ENCODE measurements at regions not wholly inside any gene's neighbourhood (a gene's known extent, or its start where the extent isn't known, plus 50 kb on each side); places are given as distances from the start of the nearest gene placed in this dataset.
"Not testable (repeated sequence)": the region's sequence is repeated elsewhere in the genome, so short reads cannot be mapped to it uniquely, and the experiment has no call there.

GRCh38 chr6:145098127-145098526, 637.2 kb downstream of the EPM2A start:
- not testable (repeated sequence) for DNase-seq (ENCODE audit: extremely low read depth in 1 of 11, low read depth in 9 of 11, low spot score in 4 of 11)

GRCh38 chr6:145099713-145100112, 635.6 kb downstream of the EPM2A start:
- no peak for DNase-seq (ENCODE audit: extremely low read depth in 1 of 11, low read depth in 9 of 11, low spot score in 4 of 11)

GRCh38 chr6:145110109-145110508, 625.2 kb downstream of the EPM2A start:
- no peak for DNase-seq (ENCODE audit: extremely low read depth in 1 of 11, low read depth in 9 of 11, low spot score in 4 of 11)

GRCh38 chr6:145111407-145111806, 623.9 kb downstream of the EPM2A start:
- not testable (repeated sequence) for DNase-seq (ENCODE audit: extremely low read depth in 1 of 11, low read depth in 9 of 11, low spot score in 4 of 11)

GRCh38 chr6:145112711-145113148, 622.6 kb downstream of the EPM2A start:
- no peak for DNase-seq (ENCODE audit: extremely low read depth in 1 of 11, low read depth in 9 of 11, low spot score in 4 of 11)

- no peak for DNase-seq (ENCODE audit: extremely low read depth in 1 of 11, low read depth in 9 of 11, low spot score in 4 of 11)
These were observed 619.7 kb downstream of the EPM2A start for GRCh38 chr6:145115638-145116037.

GRCh38 chr6:145116591-145117178, 618.6 kb downstream of the EPM2A start:
- no peak for DNase-seq (ENCODE audit: extremely low read depth in 1 of 11, low read depth in 9 of 11, low spot score in 4 of 11)

GRCh38 chr6:145118224-145118623, 617.1 kb downstream of the EPM2A start:
- DNase-seq (ENCODE audit: extremely low read depth in 1 of 11, low read depth in 9 of 11, low spot score in 4 of 11), result no peak

- no peak for DNase-seq (ENCODE audit: extremely low read depth in 1 of 11, low read depth in 9 of 11, low spot score in 4 of 11)
These were observed 616.2 kb downstream of the EPM2A start for GRCh38 chr6:145119081-145119480.

- no peak for DNase-seq (ENCODE audit: extremely low read depth in 1 of 11, low read depth in 9 of 11, low spot score in 4 of 11)
These were observed 602.6 kb downstream of the EPM2A start for GRCh38 chr6:145132709-145133108.

GRCh38 chr6:145135702-145136101, 599.6 kb downstream of the EPM2A start:
- no peak for DNase-seq (ENCODE audit: extremely low read depth in 1 of 11, low read depth in 9 of 11, low spot score in 4 of 11)

- no peak for DNase-seq (ENCODE audit: extremely low read depth in 1 of 11, low read depth in 9 of 11, low spot score in 4 of 11)
These were observed 597.9 kb downstream of the EPM2A start for GRCh38 chr6:145137425-145137824.

- DNase-seq (ENCODE audit: extremely low read depth in 1 of 11, low read depth in 9 of 11, low spot score in 4 of 11), result no peak
These were observed 596.7 kb downstream of the EPM2A start for GRCh38 chr6:145138469-145139139.

- no peak for DNase-seq (ENCODE audit: extremely low read depth in 1 of 11, low read depth in 9 of 11, low spot score in 4 of 11)
These were observed 596.0 kb downstream of the EPM2A start for GRCh38 chr6:145139140-145139850.

- DNase-seq (ENCODE audit: extremely low read depth in 1 of 11, low read depth in 9 of 11, low spot score in 4 of 11), result no peak
These were observed 595.4 kb downstream of the EPM2A start for GRCh38 chr6:145139895-145140294.

GRCh38 chr6:145141572-145141971, 593.7 kb downstream of the EPM2A start:
- DNase-seq (ENCODE audit: extremely low read depth in 1 of 11, low read depth in 9 of 11, low spot score in 4 of 11), result no peak

GRCh38 chr6:145142958-145143357, 592.4 kb downstream of the EPM2A start:
- no peak for DNase-seq (ENCODE audit: extremely low read depth in 1 of 11, low read depth in 9 of 11, low spot score in 4 of 11)

- no peak for DNase-seq (ENCODE audit: extremely low read depth in 1 of 11, low read depth in 9 of 11, low spot score in 4 of 11)
These were observed 591.9 kb downstream of the EPM2A start for GRCh38 chr6:145143379-145143778.

GRCh38 chr6:145147559-145147958, 587.8 kb downstream of the EPM2A start:
- DNase-seq (ENCODE audit: extremely low read depth in 1 of 11, low read depth in 9 of 11, low spot score in 4 of 11), result no peak

- no peak for DNase-seq (ENCODE audit: extremely low read depth in 1 of 11, low read depth in 9 of 11, low spot score in 4 of 11)
These were observed 587.2 kb downstream of the EPM2A start for GRCh38 chr6:145147981-145148749.

Data from renal cortex interstitium (tissue), 11 donors.